ENCODE measurements at regions not wholly inside any gene's neighbourhood (a gene's known extent, or its start where the extent isn't known, plus 50 kb on each side); places are given as distances from the start of the nearest gene placed in this dataset.
"Not testable (repeated sequence)": the region's sequence is repeated elsewhere in the genome, so short reads cannot be mapped to it uniquely, and the experiment has no call there.

- no peak for ATAC-seq
Observed at GRCh38 chr14:21910260-21910659, 236.6 kb upstream of the OR4E1 start.

GRCh38 chr14:21902561-21903181 lies 229.1 kb upstream of the OR4E1 start:
- DNase-seq = peak; percentile 29
- ATAC-seq = peak; percentile 55

More at GRCh38 chr14:21910260-21910659, 236.6 kb upstream of the OR4E1 start:
- no peak for DNase-seq

- not testable (repeated sequence) for DNase-seq
- peak; percentile 60 for ATAC-seq
Observed at GRCh38 chr14:21894898-21895194, 221.2 kb upstream of the OR4E1 start.

GRCh38 chr14:21894003-21894897 lies 220.6 kb upstream of the OR4E1 start:
- ATAC-seq (peak; percentile 90), DNase-seq (peak; percentile 60)

GRCh38 chr14:21891921-21892320 lies 218.3 kb upstream of the OR4E1 start:
- no peak for ATAC-seq
- DNase-seq = no peak

- DNase-seq = no peak
- ATAC-seq = no peak
Observed at GRCh38 chr14:21884995-21885394, 211.4 kb upstream of the OR4E1 start.

- DNase-seq (no peak), ATAC-seq (no peak)
Observed at GRCh38 chr14:21882226-21882625, 208.6 kb upstream of the OR4E1 start.

- DNase-seq (no peak), ATAC-seq (no peak)
Observed at GRCh38 chr14:21880918-21881317, 207.3 kb upstream of the OR4E1 start.

GRCh38 chr14:21875791-21876190 lies 202.2 kb upstream of the OR4E1 start:
- ATAC-seq = no peak
- no peak for DNase-seq

GRCh38 chr14:21874946-21875345 lies 201.3 kb upstream of the OR4E1 start:
- DNase-seq (no peak), ATAC-seq (no peak)

- DNase-seq (no peak), ATAC-seq (no peak)
Observed at GRCh38 chr14:21874167-21874566, 200.5 kb upstream of the OR4E1 start.

- ATAC-seq (peak; percentile 96), DNase-seq (peak; percentile 80)
Observed at GRCh38 chr14:21868442-21869046, 194.9 kb upstream of the OR4E1 start.

GRCh38 chr14:21867541-21867940 lies 193.9 kb upstream of the OR4E1 start:
- peak; percentile 55 for ATAC-seq
- DNase-seq = no peak

- DNase-seq (no peak), ATAC-seq (no peak)
Observed at GRCh38 chr14:21866479-21866878, 192.9 kb upstream of the OR4E1 start.

GRCh38 chr14:21863289-21863688 lies 189.7 kb upstream of the OR4E1 start:
- ATAC-seq = no peak
- DNase-seq = no peak

- DNase-seq (no peak), ATAC-seq (peak; percentile 85)
Observed at GRCh38 chr14:21861153-21861552, 187.5 kb upstream of the OR4E1 start.

- peak; percentile 45 for DNase-seq
- peak; percentile 40 for ATAC-seq
Observed at GRCh38 chr14:21860172-21860571, 186.6 kb upstream of the OR4E1 start.

- ATAC-seq (no peak), DNase-seq (no peak)
Observed at GRCh38 chr14:21852775-21853174, 179.2 kb upstream of the OR4E1 start.

GRCh38 chr14:21852061-21852664 lies 178.5 kb upstream of the OR4E1 start:
- DNase-seq (peak; percentile 76), ATAC-seq (peak; percentile 75)

GRCh38 chr14:21846902-21847301 lies 173.3 kb upstream of the OR4E1 start:
- not testable (repeated sequence) for DNase-seq
- ATAC-seq = peak; percentile 53

- peak; percentile 84 for ATAC-seq
Observed at GRCh38 chr14:21846227-21846885, 172.7 kb upstream of the OR4E1 start.

GRCh38 chr14:21840765-21841164 lies 167.1 kb upstream of the OR4E1 start:
- DNase-seq = no peak

More at GRCh38 chr14:21846227-21846885, 172.7 kb upstream of the OR4E1 start:
- peak; percentile 78 for DNase-seq

More at GRCh38 chr14:21840765-21841164, 167.1 kb upstream of the OR4E1 start:
- peak; percentile 59 for ATAC-seq

Measured in stimulated activated naive CD8-positive, alpha-beta T cell treated with anti-CD3 and anti-CD28 coated beads, Interleukin-15, Interleukin-2, amounts not matched to agents 100 U/mL and 50 U/mL, for 24 hours (primary cell).